ENCODE measurements at regions not wholly inside any gene's neighbourhood (a gene's known extent, or its start where the extent isn't known, plus 50 kb on each side); places are given as distances from the start of the nearest gene placed in this dataset.

DNA sequence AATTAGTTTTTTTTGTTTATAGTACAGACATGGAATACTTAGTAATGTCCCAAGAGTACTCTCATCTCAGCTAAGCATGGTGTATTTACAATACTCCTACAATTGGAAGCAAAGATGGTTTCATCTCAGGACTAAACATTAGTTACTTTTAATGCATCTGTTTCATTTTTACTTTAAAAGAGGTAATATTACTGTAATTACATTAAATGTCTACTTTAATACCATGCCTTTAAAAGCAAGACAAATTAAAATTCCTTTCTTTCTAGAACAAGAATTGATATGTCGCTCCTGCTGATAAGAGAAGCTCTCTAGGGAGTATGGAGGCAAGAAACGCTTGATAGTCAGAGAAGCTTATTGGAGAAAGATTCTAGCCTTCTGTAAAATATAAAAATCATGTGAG lies 284.9 kb upstream of the ADAMTS5 start:
- no peak for TF ChIP-seq POLR2A (IDR thresholded peaks at IDR 0.05)
- TF ChIP-seq, protein P1, sequence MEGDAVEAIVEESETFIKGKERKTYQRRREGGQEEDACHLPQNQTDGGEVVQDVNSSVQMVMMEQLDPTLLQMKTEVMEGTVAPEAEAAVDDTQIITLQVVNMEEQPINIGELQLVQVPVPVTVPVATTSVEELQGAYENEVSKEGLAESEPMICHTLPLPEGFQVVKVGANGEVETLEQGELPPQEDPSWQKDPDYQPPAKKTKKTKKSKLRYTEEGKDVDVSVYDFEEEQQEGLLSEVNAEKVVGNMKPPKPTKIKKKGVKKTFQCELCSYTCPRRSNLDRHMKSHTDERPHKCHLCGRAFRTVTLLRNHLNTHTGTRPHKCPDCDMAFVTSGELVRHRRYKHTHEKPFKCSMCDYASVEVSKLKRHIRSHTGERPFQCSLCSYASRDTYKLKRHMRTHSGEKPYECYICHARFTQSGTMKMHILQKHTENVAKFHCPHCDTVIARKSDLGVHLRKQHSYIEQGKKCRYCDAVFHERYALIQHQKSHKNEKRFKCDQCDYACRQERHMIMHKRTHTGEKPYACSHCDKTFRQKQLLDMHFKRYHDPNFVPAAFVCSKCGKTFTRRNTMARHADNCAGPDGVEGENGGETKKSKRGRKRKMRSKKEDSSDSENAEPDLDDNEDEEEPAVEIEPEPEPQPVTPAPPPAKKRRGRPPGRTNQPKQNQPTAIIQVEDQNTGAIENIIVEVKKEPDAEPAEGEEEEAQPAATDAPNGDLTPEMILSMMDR (IDR thresholded peaks at IDR 0.05), result no peak
- Histone ChIP-seq H3K4me1 (no peaks in the 10 kb centered on the region), H3K9me3 (no peaks in the 10 kb centered on the region), H3K27ac (no peak overlapping the region), H3K36me3 (replicated peaks in 1 of 2; ENCODE audit: insufficient read depth in 1 of 2, low read depth in 2 of 2) (no peaks in the 10 kb centered on the region), H3K4me3 (no peak overlapping the region), H3K27me3 (no peaks in the 10 kb centered on the region)
- intact Hi-C loops (cut with DNase I), result no loop called here
- WGBS, 2 donors, result 46 to 53% methylated on average over 2 of the region's 2 CpGs
- ATAC-seq (no peak), DNase-seq (no peak)

- no peak overlapping the region for H3K27ac ChIP-seq
- H3K4me1 ChIP-seq, result no peaks in the 10 kb centered on the region
- ATAC-seq (no peak), DNase-seq (no peak)
- WGBS, 2 donors, result 84 to 86% methylated on average over 1 of the region's 1 CpG
- H3K27me3 ChIP-seq, result no peaks in the 10 kb centered on the region
- H3K36me3 ChIP-seq (replicated peaks in 1 of 2; ENCODE audit: insufficient read depth in 1 of 2, low read depth in 2 of 2), result no peaks in the 10 kb centered on the region
- H3K9me3 ChIP-seq, result no peaks in the 10 kb centered on the region
- no peak overlapping the region for H3K4me3 ChIP-seq
- intact Hi-C loops (cut with DNase I), result no loop called here
- TF ChIP-seq, protein P1 (IDR thresholded peaks at IDR 0.05), result no peak
- TF ChIP-seq POLR2A (IDR thresholded peaks at IDR 0.05), result no peak
These were observed 283.5 kb upstream of the ADAMTS5 start for GRCh38 chr21:27250366-27250765.

- TF ChIP-seq, protein P1 (IDR thresholded peaks at IDR 0.05), result no peak
- TF ChIP-seq POLR2A (IDR thresholded peaks at IDR 0.05), result no peak
- intact Hi-C loops (cut with DNase I), result no loop called here
- no peaks in the 10 kb centered on the region for H3K9me3 ChIP-seq
- 62 to 72% methylated on average over 1 of the region's 1 CpG for WGBS, 2 donors
- no peak overlapping the region for H3K27ac ChIP-seq
- H3K4me3 ChIP-seq, result no peak overlapping the region
- no peak for ATAC-seq
- H3K27me3 ChIP-seq, result no peaks in the 10 kb centered on the region
- DNase-seq, result no peak
- no peaks in the 10 kb centered on the region for H3K4me1 ChIP-seq
- H3K36me3 ChIP-seq (replicated peaks in 1 of 2; ENCODE audit: insufficient read depth in 1 of 2, low read depth in 2 of 2), result no peaks in the 10 kb centered on the region
These were observed 281.9 kb upstream of the ADAMTS5 start for GRCh38 chr21:27248814-27249213.

- DNase-seq (no peak), ATAC-seq (no peak)
- H3K4me3 ChIP-seq, result no peak overlapping the region
- 79 to 84% methylated on average over 5 of the region's 5 CpGs for WGBS, 2 donors
- H3K27me3 ChIP-seq, result no peaks in the 10 kb centered on the region
- TF ChIP-seq POLR2A (IDR thresholded peaks at IDR 0.05), result no peak
- TF ChIP-seq, protein P1 (IDR thresholded peaks at IDR 0.05), result no peak
- no peak overlapping the region for H3K27ac ChIP-seq
- H3K36me3 ChIP-seq (replicated peaks in 1 of 2; ENCODE audit: insufficient read depth in 1 of 2, low read depth in 2 of 2), result no peaks in the 10 kb centered on the region
- intact Hi-C loops (cut with DNase I), result no loop called here
- no peaks in the 10 kb centered on the region for H3K9me3 ChIP-seq
- no peaks in the 10 kb centered on the region for H3K4me1 ChIP-seq
These were observed 279.9 kb upstream of the ADAMTS5 start for GRCh38 chr21:27246741-27247140.

DNA sequence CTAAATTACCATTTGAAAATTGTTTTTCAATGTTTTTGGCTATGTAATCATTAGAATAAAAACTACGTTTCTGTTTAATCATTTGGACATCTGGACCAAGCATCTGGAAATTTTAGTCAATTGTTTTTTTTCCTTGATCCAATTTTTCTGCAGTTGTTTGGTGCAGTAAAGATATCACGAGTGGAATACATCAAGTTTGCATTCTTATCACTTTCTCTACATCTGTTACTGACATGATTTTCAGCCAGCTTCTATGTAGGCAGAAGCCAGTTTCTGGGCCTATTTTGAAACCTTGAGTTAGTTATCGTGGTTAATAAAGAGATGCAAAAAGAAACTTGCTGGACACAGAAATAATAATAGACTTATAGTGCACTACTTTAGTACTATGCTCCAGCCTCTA lies 277.9 kb upstream of the ADAMTS5 start:
- H3K36me3 ChIP-seq (replicated peaks in 1 of 2; ENCODE audit: insufficient read depth in 1 of 2, low read depth in 2 of 2), result no peaks in the 10 kb centered on the region
- no peak for TF ChIP-seq POLR2A (IDR thresholded peaks at IDR 0.05)
- TF ChIP-seq, protein P1 (IDR thresholded peaks at IDR 0.05), result no peak
- no peaks in the 10 kb centered on the region for H3K4me1 ChIP-seq
- ATAC-seq (no peak), DNase-seq (no peak)
- intact Hi-C loops (cut with DNase I), result no loop called here
- no peak overlapping the region for H3K4me3 ChIP-seq
- 52 to 59% methylated on average over 3 of the region's 3 CpGs for WGBS, 2 donors
- no peaks in the 10 kb centered on the region for H3K27me3 ChIP-seq
- no peak overlapping the region for H3K27ac ChIP-seq
- H3K9me3 ChIP-seq, result no peaks in the 10 kb centered on the region
